Fibroblast of lung (primary cell): ENCODE measurements at regions not wholly inside any gene's neighbourhood (a gene's known extent, or its start where the extent isn't known, plus 50 kb on each side); places are given as distances from the start of the nearest gene placed in this dataset.

Source experiments
- DNase-seq, 2 donors: peaks; one replicate each; pipeline versions ENCODE4 v3.0.0 to v3.0.0-alpha.2; 2010; ENCODE audit warnings: low read depth in 2 of 2
- H2AFZ ChIP-seq: 2 replicates; pipeline ENCODE4 v1.5.1; 2012; ENCODE audit warnings: low read length, control low read depth, inconsistent platforms
- H3K27ac ChIP-seq: 2 replicates; pipeline ENCODE4 v1.5.1; 2011; ENCODE audit warnings: low read length, control low read depth; ENCODE audit not compliant: insufficient read depth
- H3K27me3 ChIP-seq: 2 replicates; pipeline ENCODE4 v1.5.1; 2011; ENCODE audit warnings: mild to moderate bottlenecking, low read length; ENCODE audit not compliant: control insufficient read depth, insufficient read depth
- H3K36me3 ChIP-seq: 2 replicates; pipeline ENCODE4 v1.5.1; 2011; ENCODE audit warnings: low read length; ENCODE audit not compliant: control insufficient read depth, insufficient read depth
- H3K4me1 ChIP-seq: 2 replicates; pipeline ENCODE4 v1.5.1; 2011; ENCODE audit warnings: low read length; ENCODE audit not compliant: control insufficient read depth, insufficient read depth; ENCODE audit errors: extremely low read depth
- H3K4me2 ChIP-seq: 2 replicates; pipeline ENCODE4 v1.5.1; 2011; ENCODE audit warnings: low read length, control low read depth; ENCODE audit not compliant: insufficient read depth; ENCODE audit errors: extremely low read depth
- H3K4me3 ChIP-seq, 4 experiments: fragments of 200-600 bp in 1 of 4; sonication (generic) in 1 of 4; replicated peaks in 1 of 4; 2 replicates each; pipeline ENCODE4 v1.5.1; 2011 to 2016; ENCODE audit warnings: low read length in 4 of 4, low read depth in 3 of 4, mild to moderate bottlenecking in 3 of 4, control low read depth in 2 of 4, inconsistent platforms in 1 of 4, mixed read lengths in 1 of 4; ENCODE audit not compliant: insufficient read depth in 1 of 4; ENCODE audit errors: control extremely low read depth in 1 of 4
- H3K79me2 ChIP-seq: 2 replicates; pipeline ENCODE4 v1.5.1; 2012; ENCODE audit warnings: mild to moderate bottlenecking, low read length, inconsistent platforms; ENCODE audit not compliant: control insufficient read depth, insufficient read depth
- H3K9ac ChIP-seq: 2 replicates; pipeline ENCODE4 v1.5.1; 2011; ENCODE audit warnings: mild to moderate bottlenecking, low read length, control low read depth; ENCODE audit not compliant: insufficient read depth
- H3K9me3 ChIP-seq: 2 replicates; pipeline ENCODE4 v1.5.1; 2012; ENCODE audit warnings: low read depth, low read length; ENCODE audit not compliant: control insufficient read depth, insufficient read depth
- H4K20me1 ChIP-seq: 2 replicates; pipeline ENCODE4 v1.5.1; 2011; ENCODE audit warnings: low read length; ENCODE audit not compliant: control insufficient read depth, insufficient read depth; ENCODE audit errors: extremely low read depth
- EZH2 ChIP-seq: IDR thresholded peaks from 2 replicates; pipeline ENCODE4 v1.5.1; 2012; ENCODE audit warnings: low read length, control low read depth, mild to moderate bottlenecking; ENCODE audit errors: missing control alignments
- TF ChIP-seq, protein P1 (sequence below), 2 donors: IDR thresholded peaks in 1 of 2; conservative IDR thresholded peaks in 1 of 2; 1 replicate in 1 of 2; 2 replicates in 1 of 2; pipeline ENCODE4 v1.5.1; 2011 to 2012; ENCODE audit warnings: low read length in 2 of 2, control low read depth in 1 of 2, inconsistent platforms in 1 of 2, low read depth in 1 of 2, mild to moderate bottlenecking in 1 of 2

DNA sequence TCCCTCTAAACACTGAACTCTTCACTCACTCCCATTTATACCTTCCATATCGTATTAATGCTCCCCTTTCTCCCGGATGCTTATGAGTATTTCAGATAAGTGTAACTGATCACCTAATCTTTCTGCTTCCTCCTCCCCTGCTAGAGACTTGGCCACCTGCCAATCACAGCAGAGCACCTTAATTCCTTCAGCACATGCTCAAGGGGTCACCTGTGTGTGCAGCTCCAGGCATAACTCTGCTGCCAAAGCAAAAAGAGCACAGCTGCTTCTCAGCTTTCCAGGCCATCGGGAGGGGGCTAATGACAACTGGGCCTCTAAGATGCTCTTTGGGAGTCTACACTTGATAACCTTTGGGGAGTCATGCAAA, 106.9 kb upstream of the DYRK2 start:
- Histone ChIP-seq H3K4me2 (no peak overlapping the region), H3K9ac (no peak overlapping the region)

GRCh38 chr12:67543021-67543770, 105.3 kb upstream of the DYRK2 start:
- Histone ChIP-seq H3K36me3 (no peaks in the 10 kb centered on the region), H3K79me2 (no peaks in the 10 kb centered on the region), H4K20me1 (no peaks in the 10 kb centered on the region), H3K9ac (no peak overlapping the region), H3K9me3 (no peaks in the 10 kb centered on the region), H3K4me2 (no peak overlapping the region), H3K27ac (no peak overlapping the region), H3K27me3 (no peaks in the 10 kb centered on the region), H3K4me3 (no peak overlapping the region), H3K4me1 (no peaks in the 10 kb centered on the region), H2AFZ (no peak overlapping the region)
- TF ChIP-seq, protein P1, sequence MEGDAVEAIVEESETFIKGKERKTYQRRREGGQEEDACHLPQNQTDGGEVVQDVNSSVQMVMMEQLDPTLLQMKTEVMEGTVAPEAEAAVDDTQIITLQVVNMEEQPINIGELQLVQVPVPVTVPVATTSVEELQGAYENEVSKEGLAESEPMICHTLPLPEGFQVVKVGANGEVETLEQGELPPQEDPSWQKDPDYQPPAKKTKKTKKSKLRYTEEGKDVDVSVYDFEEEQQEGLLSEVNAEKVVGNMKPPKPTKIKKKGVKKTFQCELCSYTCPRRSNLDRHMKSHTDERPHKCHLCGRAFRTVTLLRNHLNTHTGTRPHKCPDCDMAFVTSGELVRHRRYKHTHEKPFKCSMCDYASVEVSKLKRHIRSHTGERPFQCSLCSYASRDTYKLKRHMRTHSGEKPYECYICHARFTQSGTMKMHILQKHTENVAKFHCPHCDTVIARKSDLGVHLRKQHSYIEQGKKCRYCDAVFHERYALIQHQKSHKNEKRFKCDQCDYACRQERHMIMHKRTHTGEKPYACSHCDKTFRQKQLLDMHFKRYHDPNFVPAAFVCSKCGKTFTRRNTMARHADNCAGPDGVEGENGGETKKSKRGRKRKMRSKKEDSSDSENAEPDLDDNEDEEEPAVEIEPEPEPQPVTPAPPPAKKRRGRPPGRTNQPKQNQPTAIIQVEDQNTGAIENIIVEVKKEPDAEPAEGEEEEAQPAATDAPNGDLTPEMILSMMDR (conservative IDR thresholded peaks at IDR 0.05 in 1 of 2, IDR thresholded peaks at IDR 0.05 in 1 of 2; ENCODE audit: low read depth in 1 of 2, low read length in 2 of 2), result no peak
- TF ChIP-seq EZH2, result no peak
- DNase-seq, result no peak

More for the DNA sequence above, 106.9 kb upstream of the DYRK2 start:
- H3K9me3 ChIP-seq, result no peaks in the 10 kb centered on the region
- no peak for DNase-seq
- no peaks in the 10 kb centered on the region for H3K36me3 ChIP-seq
- no peaks in the 10 kb centered on the region for H4K20me1 ChIP-seq
- H2AFZ ChIP-seq, result no peak overlapping the region
- no peak overlapping the region for H3K27ac ChIP-seq
- no peaks in the 10 kb centered on the region for H3K4me1 ChIP-seq
- no peak overlapping the region for H3K4me3 ChIP-seq
- H3K27me3 ChIP-seq, result no peaks in the 10 kb centered on the region
- TF ChIP-seq EZH2, result no peak
- TF ChIP-seq, protein P1 (conservative IDR thresholded peaks at IDR 0.05 in 1 of 2, IDR thresholded peaks at IDR 0.05 in 1 of 2; ENCODE audit: low read depth in 1 of 2, low read length in 2 of 2), result no peak
- H3K79me2 ChIP-seq, result no peaks in the 10 kb centered on the region

- Histone ChIP-seq H3K9ac (no peak overlapping the region), H3K4me1 (no peaks in the 10 kb centered on the region), H3K27me3 (no peaks in the 10 kb centered on the region), H4K20me1 (no peaks in the 10 kb centered on the region), H3K4me2 (no peak overlapping the region), H3K9me3 (no peaks in the 10 kb centered on the region), H2AFZ (no peak overlapping the region), H3K27ac (no peak overlapping the region), H3K79me2 (no peaks in the 10 kb centered on the region), H3K36me3 (no peaks in the 10 kb centered on the region), H3K4me3 (no peak overlapping the region)
- no peak for DNase-seq
- TF ChIP-seq, protein P1 (conservative IDR thresholded peaks at IDR 0.05 in 1 of 2, IDR thresholded peaks at IDR 0.05 in 1 of 2; ENCODE audit: low read depth in 1 of 2, low read length in 2 of 2), result no peak
- TF ChIP-seq EZH2, result no peak
Measured at GRCh38 chr12:67545298-67545697, 103.2 kb upstream of the DYRK2 start.
